HEK293 (cell line): ENCODE measurements at regions not wholly inside any gene's neighbourhood (a gene's known extent, or its start where the extent isn't known, plus 50 kb on each side); places are given as distances from the start of the nearest gene placed in this dataset.

Source experiments
- ZBTB8A ChIP-seq: fragments of 450-650 bp; formaldehyde crosslinking; IDR thresholded peaks from 2 replicates; pipeline ENCODE4 v1.5.1; 2016; ENCODE audit warnings: missing biosample characterization, missing genetic modification characterization
- ZNF138 ChIP-seq: fragments of 450-650 bp; formaldehyde crosslinking; IDR thresholded peaks from 2 replicates; pipeline ENCODE4 v1.5.1; 2016; ENCODE audit warnings: missing biosample characterization, missing genetic modification characterization, borderline replicate concordance
- TF ChIP-seq, protein P1 (sequence below): fragments of 450-650 bp; formaldehyde crosslinking; IDR thresholded peaks from 2 replicates; pipeline ENCODE4; 2016; ENCODE audit warnings: missing biosample characterization, missing genetic modification characterization

DNA sequence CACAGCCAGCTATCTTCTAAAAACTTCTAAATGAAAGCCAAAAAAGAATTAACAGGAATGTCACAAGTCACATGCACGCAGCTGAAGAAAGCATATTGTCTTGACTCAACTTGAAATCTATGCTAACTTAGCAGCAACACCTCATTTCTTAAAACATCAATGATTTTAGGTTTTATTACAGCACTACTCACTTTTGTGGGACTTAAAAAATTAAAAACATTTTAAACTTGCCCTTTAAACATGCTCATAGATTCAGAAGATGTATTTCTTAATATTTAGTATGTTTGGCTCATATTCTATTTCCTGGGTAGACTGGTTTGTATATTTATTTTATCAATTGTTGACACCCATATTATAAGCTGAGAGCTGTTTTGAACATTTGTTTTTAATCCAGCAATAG, 279.4 kb downstream of the NKX6-1 start:
- TF ChIP-seq, protein P1, sequence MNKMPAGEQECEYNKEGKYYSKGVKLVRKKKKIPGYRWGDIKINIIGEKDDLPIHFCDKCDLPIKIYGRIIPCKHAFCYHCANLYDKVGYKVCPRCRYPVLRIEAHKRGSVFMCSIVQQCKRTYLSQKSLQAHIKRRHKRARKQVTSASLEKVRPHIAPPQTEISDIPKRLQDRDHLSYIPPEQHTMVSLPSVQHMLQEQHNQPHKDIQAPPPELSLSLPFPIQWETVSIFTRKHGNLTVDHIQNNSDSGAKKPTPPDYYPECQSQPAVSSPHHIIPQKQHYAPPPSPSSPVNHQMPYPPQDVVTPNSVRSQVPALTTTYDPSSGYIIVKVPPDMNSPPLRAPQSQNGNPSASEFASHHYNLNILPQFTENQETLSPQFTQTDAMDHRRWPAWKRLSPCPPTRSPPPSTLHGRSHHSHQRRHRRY (tag by site-specific recombination): no peak
- TF ChIP-seq ZBTB8A (no peak), ZNF138 (tag by site-specific recombination) (no peak)
